ENCODE measurements at regions not wholly inside any gene's neighbourhood (a gene's known extent, or its start where the extent isn't known, plus 50 kb on each side); places are given as distances from the start of the nearest gene placed in this dataset.

DNA sequence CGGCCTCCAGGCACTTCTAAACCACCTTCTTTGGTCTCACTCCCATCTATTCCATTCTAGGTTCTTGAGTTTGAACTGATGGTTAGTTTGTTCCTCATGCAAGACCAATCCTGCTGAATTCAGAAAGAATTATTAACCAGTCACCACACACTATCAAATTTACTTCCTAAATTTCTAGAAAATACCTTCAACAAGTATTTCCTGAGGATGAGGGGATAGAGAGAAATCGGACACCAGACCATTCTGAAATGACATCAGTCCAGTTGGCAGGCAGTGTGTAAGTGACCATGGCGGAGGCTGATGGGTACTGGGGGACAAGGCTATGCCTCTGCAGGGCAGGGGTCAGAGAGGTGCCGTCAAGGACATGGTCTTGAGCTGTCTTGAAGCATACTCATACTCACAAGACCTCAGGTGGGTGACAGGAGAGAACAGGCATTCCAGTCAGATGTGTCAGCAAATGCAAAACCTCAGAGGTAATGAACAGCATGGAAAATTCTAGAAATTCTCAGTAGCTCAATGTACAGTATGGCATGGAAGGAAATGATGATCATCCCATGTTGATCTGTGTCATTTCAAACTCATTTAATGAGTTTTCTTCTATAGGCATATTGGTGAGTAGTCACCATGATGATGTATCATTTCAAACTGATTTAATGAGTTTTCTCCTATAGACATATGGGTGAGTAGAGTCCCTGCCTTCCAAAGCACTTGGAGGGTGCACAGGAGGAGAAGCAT, 119.6 kb downstream of the DDX1 start:
- TF ChIP-seq CTCF (conservative IDR thresholded peaks at IDR 0.05; ENCODE audit: control insufficient read depth, insufficient read depth, low read depth, low read length): no peak
- no peak overlapping the region for H3K4me3 ChIP-seq (ENCODE audit: control insufficient read depth, low read depth, low read length)
- DNase-seq (ENCODE audit: low read depth): no peak

GRCh38 chr2:15712551-15713342, 121.1 kb downstream of the DDX1 start:
- TF ChIP-seq CTCF (conservative IDR thresholded peaks at IDR 0.05; ENCODE audit: control insufficient read depth, insufficient read depth, low read depth, low read length): no peak
- H3K4me3 ChIP-seq (ENCODE audit: control insufficient read depth, low read depth, low read length): no peak overlapping the region
- no peak for DNase-seq (ENCODE audit: low read depth)

- DNase-seq (ENCODE audit: low read depth): no peak
- no peak overlapping the region for H3K4me3 ChIP-seq (ENCODE audit: control insufficient read depth, low read depth, low read length)
- no peak for TF ChIP-seq CTCF (conservative IDR thresholded peaks at IDR 0.05; ENCODE audit: control insufficient read depth, insufficient read depth, low read depth, low read length)
Measured at GRCh38 chr2:15713475-15713874, 121.8 kb downstream of the DDX1 start.

- TF ChIP-seq CTCF (conservative IDR thresholded peaks at IDR 0.05; ENCODE audit: control insufficient read depth, insufficient read depth, low read depth, low read length): no peak
- no peak overlapping the region for H3K4me3 ChIP-seq (ENCODE audit: control insufficient read depth, low read depth, low read length)
- no peak for DNase-seq (ENCODE audit: low read depth)
Measured at GRCh38 chr2:15714002-15714401, 122.3 kb downstream of the DDX1 start.

DNA sequence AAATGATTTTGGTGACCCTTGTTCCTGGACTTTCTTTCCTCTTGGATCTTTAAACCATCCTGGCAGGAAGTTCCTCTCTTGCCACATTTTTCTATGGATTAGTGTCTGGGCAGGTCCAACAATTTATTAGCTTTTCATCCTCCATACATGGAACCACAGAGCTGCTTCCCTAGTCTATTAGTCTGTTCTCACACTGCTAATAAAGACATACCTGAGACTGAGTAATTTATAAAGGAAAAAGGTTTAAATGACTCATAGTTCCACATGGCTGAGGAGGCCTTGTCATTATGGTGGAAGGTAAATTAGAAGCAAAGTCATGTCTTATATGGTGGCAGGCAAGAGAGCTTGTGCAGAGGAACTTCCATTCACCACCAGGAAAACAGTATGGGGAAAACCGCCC, 122.9 kb downstream of the DDX1 start:
- TF ChIP-seq CTCF (conservative IDR thresholded peaks at IDR 0.05; ENCODE audit: control insufficient read depth, insufficient read depth, low read depth, low read length): no peak
- H3K4me3 ChIP-seq (ENCODE audit: control insufficient read depth, low read depth, low read length): no peak overlapping the region
- no peak for DNase-seq (ENCODE audit: low read depth)

- H3K4me3 ChIP-seq (ENCODE audit: control insufficient read depth, low read depth, low read length): no peak overlapping the region
- no peak for DNase-seq (ENCODE audit: low read depth)
- TF ChIP-seq CTCF (conservative IDR thresholded peaks at IDR 0.05; ENCODE audit: control insufficient read depth, insufficient read depth, low read depth, low read length): no peak
Measured at GRCh38 chr2:15715596-15715995, 123.9 kb downstream of the DDX1 start.
